Adrenal gland (tissue), 9 donors: ENCODE measurements at regions not wholly inside any gene's neighbourhood (a gene's known extent, or its start where the extent isn't known, plus 50 kb on each side); places are given as distances from the start of the nearest gene placed in this dataset.

Experiments
- DNase-seq, 7 donors: peaks; one replicate each; pipeline ENCODE4 v3.0.0-alpha.2; 2019 to 2020
- H3K27ac ChIP-seq, 5 donors: fragments of 200-600 bp; sonication (generic) in 4 of 5; 1 replicate in 3 of 5; 2 replicates in 2 of 5; pipeline versions ENCODE4 v1.5.1 to v1.8.0; 2016 to 2020; ENCODE audit warnings: mild to moderate bottlenecking in 1 of 5
- H3K27me3 ChIP-seq: fragments of 200-600 bp; 2 replicates; pipeline ENCODE4 v1.8.0; 2021
- H3K36me3 ChIP-seq, 2 donors: fragments of 200-600 bp; replicated peaks in 1 of 2; 1 replicate in 1 of 2; 2 replicates in 1 of 2; pipeline versions ENCODE4 v1.5.1 to v1.8.0; 2018 to 2022
- H3K4me1 ChIP-seq, 2 donors: fragments of 200-600 bp; replicated peaks in 1 of 2; 1 replicate in 1 of 2; 2 replicates in 1 of 2; pipeline versions ENCODE4 v1.5.1 to v1.8.0; 2018 to 2021
- H3K4me3 ChIP-seq, 4 donors: fragments of 200-600 bp; sonication (generic) in 3 of 4; one replicate each; pipeline ENCODE4 v1.5.1; 2016 to 2018
- H3K9me3 ChIP-seq, 3 donors: fragments of 200-600 bp; sonication (generic) in 1 of 3; replicated peaks in 1 of 3; 1 replicate in 2 of 3; 2 replicates in 1 of 3; pipeline versions ENCODE4 v1.5.1 to v1.8.0; 2016 to 2021
- POLR2A ChIP-seq, 2 donors: fragments of 450-650 bp; IDR thresholded peaks; one replicate each; pipeline ENCODE4 v1.6.1; 2017; ENCODE audit warnings: antibody characterized with exemption in 2 of 2, mild to moderate bottlenecking in 2 of 2, moderate library complexity in 1 of 2
- WGBS, 4 donors: extraction: QIAGEN DNeasy Blood & Tissue Kit in 2 of 4; methylation state at CpG; one replicate each; pipeline versions ENCODE4 v1.1.5 to v1.1.7; 2013 to 2017; 5-methylcytosine and 5-hydroxymethylcytosine counted together
- intact Hi-C, 2 donors: fragments of 100-400 bp; cut with DNase I; formaldehyde crosslinking; loops; one replicate each; pipeline versions ENCODE4 v1.14.1 to v1.15.0; 2022 to 2023
- TF ChIP-seq, protein P1 (sequence below), 6 experiments: fragments of 450-650 bp in 4 of 6; fragments of 200-600 bp in 2 of 6; sonication (generic) in 1 of 6; IDR thresholded peaks; 1 replicate in 5 of 6; 2 replicates in 1 of 6; pipeline versions ENCODE4 v1.5.1 to v1.8.0; 2016 to 2021; ENCODE audit warnings: antibody characterized with exemption in 6 of 6, mild to moderate bottlenecking in 2 of 6, moderate library complexity in 1 of 6
- donor health status: healthy with polysubstance abuse.
- donor health status: Bipolar disorder and iron deficiency.
- donor health status: DM: yes; HTN: yes; CAD: no.
- donor health status: DM: no; HTN: no; CAD: no.
- donor health status: DM: no; HTN: no; CAD: no.

- no peak for DNase-seq
- Histone ChIP-seq H3K27me3 (no peaks in the 10 kb centered on the region), H3K4me1 (no peaks in the 10 kb centered on the region), H3K36me3 (no peaks in the 10 kb centered on the region), H3K4me3 (no peak overlapping the region), H3K27ac (no peak overlapping the region), H3K9me3 (no peaks in the 10 kb centered on the region)
- intact Hi-C loops, result no loop called here
- 65 to 84% (median 73%) methylated on average over 5 of the region's 5 CpGs for WGBS, 4 donors
- no peak for TF ChIP-seq POLR2A (IDR thresholded peaks at IDR 0.05)
- TF ChIP-seq, protein P1, sequence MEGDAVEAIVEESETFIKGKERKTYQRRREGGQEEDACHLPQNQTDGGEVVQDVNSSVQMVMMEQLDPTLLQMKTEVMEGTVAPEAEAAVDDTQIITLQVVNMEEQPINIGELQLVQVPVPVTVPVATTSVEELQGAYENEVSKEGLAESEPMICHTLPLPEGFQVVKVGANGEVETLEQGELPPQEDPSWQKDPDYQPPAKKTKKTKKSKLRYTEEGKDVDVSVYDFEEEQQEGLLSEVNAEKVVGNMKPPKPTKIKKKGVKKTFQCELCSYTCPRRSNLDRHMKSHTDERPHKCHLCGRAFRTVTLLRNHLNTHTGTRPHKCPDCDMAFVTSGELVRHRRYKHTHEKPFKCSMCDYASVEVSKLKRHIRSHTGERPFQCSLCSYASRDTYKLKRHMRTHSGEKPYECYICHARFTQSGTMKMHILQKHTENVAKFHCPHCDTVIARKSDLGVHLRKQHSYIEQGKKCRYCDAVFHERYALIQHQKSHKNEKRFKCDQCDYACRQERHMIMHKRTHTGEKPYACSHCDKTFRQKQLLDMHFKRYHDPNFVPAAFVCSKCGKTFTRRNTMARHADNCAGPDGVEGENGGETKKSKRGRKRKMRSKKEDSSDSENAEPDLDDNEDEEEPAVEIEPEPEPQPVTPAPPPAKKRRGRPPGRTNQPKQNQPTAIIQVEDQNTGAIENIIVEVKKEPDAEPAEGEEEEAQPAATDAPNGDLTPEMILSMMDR (IDR thresholded peaks at IDR 0.05), result no peak
Observed at GRCh38 chr4:175927121-175927520, 115.1 kb upstream of the GPM6A start.

DNA sequence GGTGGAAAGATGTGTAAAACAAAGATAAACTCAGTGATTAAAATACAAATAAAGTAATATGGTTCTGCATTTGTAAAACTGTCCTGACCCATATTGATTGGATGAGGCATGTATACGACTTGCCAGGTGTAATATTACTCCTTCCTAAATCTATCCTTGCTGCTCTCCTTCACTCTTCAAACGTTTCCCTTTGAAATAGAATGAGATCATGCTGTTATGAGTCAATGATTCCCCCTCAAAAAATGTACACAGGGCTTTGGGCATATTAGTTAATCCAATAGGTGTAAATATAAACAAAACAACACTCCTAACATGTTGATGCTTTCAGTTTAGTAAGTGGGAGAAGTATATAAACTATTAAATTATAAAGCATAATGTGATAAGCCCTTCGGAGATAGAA lies 117.4 kb upstream of the GPM6A start:
- no peak for DNase-seq
- 50 to 58% (median 53%) methylated on average over 3 of the region's 3 CpGs for WGBS, 4 donors
- intact Hi-C loops, result no loop called here
- Histone ChIP-seq H3K9me3 (no peaks in the 10 kb centered on the region), H3K4me1 (no peaks in the 10 kb centered on the region), H3K4me3 (no peak overlapping the region), H3K36me3 (no peaks in the 10 kb centered on the region), H3K27ac (no peak overlapping the region), H3K27me3 (no peaks in the 10 kb centered on the region)
- TF ChIP-seq POLR2A (IDR thresholded peaks at IDR 0.05), result no peak
- TF ChIP-seq, protein P1 (IDR thresholded peaks at IDR 0.05), result no peak

- no peaks in the 10 kb centered on the region for H3K27me3 ChIP-seq
- H3K36me3 ChIP-seq, result no peaks in the 10 kb centered on the region
- intact Hi-C loops, result no loop called here
- no peaks in the 10 kb centered on the region for H3K4me1 ChIP-seq
- H3K27ac ChIP-seq, result no peak overlapping the region
- WGBS, 4 donors, result 58 to 71% (median 61%) methylated on average over 3 of the region's 3 CpGs
- no peak for DNase-seq
- H3K4me3 ChIP-seq, result no peak overlapping the region
- no peaks in the 10 kb centered on the region for H3K9me3 ChIP-seq
- TF ChIP-seq POLR2A (IDR thresholded peaks at IDR 0.05), result no peak
- TF ChIP-seq, protein P1 (IDR thresholded peaks at IDR 0.05), result no peak
Observed at GRCh38 chr4:175929932-175930331, 117.9 kb upstream of the GPM6A start.

GRCh38 chr4:175930471-175930870 lies 118.4 kb upstream of the GPM6A start:
- DNase-seq, result no peak
- H3K36me3 ChIP-seq, result no peaks in the 10 kb centered on the region
- H3K9me3 ChIP-seq, result no peaks in the 10 kb centered on the region
- H3K27me3 ChIP-seq, result no peaks in the 10 kb centered on the region
- no peak overlapping the region for H3K27ac ChIP-seq
- no peak overlapping the region for H3K4me3 ChIP-seq
- intact Hi-C loops, result no loop called here
- no peaks in the 10 kb centered on the region for H3K4me1 ChIP-seq
- TF ChIP-seq, protein P1 (IDR thresholded peaks at IDR 0.05), result no peak
